SK-N-DZ (cell line): ENCODE measurements at regions not wholly inside any gene's neighbourhood (a gene's known extent, or its start where the extent isn't known, plus 50 kb on each side); places are given as distances from the start of the nearest gene placed in this dataset.
"Not testable (repeated sequence)": the region's sequence is repeated elsewhere in the genome, so short reads cannot be mapped to it uniquely, and the experiment has no call there.

ENCODE experiments used
- DNase-seq: peaks from one replicate; pipeline ENCODE4 v3.0.0-alpha.2; 2015; ENCODE audit warnings: low spot score

DNA sequence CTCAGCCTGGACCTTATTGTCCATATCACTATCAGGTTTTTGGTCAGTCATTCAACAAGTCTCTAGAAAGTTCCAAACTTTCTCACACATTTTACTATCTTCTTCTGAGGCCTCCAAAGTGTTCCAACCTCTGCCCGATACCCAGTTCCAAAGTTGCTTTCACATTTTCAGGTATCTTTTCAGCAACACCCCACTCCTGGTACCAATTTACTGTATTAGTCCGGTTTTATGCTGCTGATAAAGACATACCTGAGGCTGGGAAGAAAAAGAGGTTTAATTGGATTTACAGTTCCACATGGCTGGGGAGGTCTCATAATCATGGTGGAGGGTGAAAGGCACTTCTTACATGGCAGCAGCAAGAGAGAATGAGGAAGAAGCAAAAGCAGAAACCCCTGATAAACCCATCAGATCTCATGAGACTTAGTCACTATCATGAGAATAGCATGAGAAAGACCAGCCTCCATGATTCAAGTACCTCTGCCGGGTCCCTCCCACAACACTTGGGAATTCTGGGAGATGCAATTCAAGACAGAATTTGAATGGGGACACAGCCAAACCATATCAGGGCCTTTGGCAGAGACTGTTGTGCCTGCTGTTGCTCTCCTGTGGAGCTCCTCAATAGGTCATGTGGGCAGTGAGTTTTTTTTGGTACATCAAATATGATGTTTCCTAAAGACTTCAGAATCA, 256.0 kb downstream of the RPLP1 start:
- DNase-seq, result not testable (repeated sequence)

DNA sequence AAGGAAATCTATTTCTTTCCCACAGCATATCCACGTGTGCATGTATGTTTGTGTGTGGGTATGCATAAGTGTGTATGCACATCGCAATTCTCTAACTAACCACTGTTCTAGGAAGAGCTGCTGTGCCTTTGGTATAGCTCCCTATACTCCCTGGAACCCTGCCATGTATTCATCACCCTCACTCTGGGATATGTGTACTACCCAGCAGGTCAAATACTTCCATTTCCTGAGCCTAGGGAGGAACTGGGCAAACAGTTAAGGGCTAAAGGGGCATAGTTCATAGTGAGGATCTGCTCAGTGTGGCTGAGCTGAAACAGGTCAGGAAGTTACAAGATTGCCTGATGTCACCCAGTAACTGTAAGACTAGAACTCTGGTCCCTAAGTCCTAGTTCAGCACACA, 260.4 kb downstream of the RPLP1 start:
- no peak for DNase-seq

DNA sequence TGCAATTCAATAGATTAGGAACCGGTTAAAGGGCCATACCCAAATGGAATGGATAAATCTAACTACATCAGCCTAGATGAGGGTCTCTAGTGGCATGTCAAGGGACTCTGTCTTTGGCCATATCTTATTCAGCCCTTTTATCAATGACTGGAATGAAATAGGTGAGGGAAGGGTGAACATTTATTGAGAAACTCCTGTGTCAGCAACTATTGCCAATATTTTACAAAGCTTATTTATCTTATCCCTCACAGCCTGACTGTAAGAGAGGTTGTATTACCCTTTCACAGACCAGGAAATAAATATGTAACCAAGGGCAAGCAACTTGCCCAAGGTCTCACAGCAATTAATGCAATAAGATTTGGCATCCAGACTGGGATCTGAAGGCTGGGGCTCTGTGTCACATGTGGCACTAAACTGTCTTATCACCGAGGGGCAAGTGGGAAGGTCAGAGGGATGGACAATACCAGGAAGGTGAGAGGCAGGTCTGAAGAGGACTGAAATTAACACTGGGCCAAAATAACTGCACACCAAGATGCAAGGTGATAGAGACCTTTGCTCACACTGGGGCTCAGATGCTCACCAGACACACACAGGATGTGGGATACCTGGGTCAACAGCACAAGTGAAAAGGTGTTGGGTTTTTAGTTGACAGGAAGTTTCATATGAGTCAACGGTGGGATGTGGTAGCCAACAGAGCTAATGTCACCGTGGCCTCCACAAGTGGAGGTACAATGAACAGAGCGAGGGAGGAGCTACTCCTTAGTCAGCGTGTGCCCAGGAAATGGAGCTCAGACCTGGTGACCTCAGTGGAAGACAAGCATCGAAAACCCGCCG, 261.3 kb downstream of the RPLP1 start:
- DNase-seq, result no peak

DNA sequence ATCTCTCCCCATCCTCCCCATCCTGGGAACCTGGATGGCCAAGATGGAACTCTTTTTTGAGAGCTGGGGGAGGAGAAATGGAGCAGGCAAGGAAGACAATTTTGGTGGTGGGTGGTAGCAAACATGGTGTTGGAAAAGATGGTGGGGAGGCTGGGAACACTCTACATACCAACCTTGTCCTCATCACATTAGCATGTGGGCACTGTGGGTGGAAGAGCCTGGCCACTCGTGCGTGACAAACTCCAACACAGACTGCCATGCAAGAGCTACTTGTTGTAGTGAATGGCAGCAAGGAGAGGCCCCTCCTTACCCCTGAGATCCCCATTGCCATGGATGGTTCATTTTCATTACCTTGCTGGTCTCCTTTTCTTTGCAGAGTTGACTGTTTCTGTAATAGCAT, 262.6 kb downstream of the RPLP1 start:
- no peak for DNase-seq

DNA sequence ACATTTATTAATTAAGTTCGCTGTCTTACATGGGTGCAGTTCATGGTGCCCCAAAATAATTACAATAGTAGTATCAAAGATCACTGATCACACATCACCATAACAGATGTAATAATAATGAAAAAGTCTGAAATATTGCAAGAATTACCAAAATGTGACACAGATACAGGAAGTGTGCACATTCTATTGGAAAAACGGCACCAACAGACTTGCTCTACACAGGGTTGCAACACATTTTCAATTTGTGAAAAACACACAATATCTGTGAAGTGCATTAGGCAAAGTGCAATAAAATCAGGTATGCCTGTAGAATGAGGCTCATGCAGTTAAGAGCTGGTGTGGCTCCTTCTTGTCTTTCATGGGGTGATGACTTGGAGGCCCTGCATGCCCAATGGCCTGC, 265.8 kb downstream of the RPLP1 start:
- DNase-seq, result no peak

DNA sequence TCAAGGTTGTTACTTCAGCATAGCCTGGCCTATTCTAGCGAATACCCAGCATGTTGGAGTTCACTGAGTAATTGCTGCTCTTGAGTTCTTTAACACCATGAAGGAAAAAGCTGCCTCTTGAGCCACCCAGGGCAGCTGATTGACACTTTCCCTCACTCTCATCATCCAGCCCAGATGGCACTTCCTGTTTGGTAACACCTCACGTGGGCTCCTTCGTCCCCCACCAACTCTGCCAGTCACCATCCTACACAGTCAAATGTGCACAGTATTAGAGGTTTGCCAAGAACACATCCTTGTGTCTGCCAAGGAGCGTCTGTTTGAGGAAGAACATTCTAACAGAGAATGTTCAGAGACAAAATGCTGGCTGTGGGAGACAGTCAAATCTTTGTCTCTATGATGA, 266.3 kb downstream of the RPLP1 start:
- no peak for DNase-seq

DNA sequence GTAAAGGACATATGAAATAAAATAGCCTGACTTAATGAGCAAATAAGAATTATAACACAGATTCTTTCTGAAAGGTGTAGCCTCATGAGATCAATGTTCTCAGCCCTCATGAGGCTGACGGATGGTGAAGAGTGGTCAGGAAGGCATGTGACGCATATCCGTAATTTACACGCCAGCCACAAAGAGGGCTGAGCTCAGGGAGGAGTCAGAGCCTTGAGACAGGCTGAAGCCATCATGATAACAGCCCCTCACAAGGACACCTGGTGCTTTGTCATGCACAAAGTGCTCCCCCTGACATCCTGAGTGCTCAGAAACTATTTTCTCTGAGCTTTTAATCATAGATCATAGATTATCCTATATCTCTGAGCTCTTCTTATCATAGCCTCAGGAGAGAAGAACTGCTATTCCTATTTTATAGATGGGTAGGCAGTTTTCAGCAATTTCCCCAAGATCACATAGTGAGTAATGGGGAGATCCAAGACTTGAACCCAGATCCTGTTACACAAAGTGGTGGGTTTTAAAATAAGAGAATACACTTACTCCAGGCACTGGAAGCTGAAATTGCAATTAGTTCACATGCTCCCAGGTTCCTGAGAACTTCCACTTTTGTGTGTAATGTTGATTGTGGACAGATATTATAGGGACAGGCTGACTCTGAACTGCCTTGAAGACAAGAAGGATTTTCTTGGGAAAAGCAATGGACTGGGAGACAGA, 267.1 kb downstream of the RPLP1 start:
- DNase-seq, result no peak

DNA sequence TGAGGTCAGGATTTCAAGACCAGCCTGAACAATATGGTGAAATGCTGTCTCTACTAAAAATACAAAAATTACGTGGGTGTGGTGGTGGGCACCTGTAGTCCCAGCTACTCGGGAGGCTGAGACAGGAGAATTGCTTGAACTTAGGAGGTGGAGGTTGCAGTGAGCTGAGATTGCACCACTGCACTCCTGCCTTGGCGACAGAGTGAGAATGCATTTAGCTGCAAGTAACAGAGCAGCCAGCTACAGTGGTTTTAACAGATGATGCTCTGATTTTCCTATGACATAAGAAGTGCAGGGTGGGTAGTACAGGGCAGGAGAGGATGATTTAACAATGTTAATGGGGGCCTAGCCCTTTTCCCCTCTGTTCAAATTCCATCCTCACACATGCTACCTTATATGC, 267.9 kb downstream of the RPLP1 start:
- DNase-seq, result no peak

DNA sequence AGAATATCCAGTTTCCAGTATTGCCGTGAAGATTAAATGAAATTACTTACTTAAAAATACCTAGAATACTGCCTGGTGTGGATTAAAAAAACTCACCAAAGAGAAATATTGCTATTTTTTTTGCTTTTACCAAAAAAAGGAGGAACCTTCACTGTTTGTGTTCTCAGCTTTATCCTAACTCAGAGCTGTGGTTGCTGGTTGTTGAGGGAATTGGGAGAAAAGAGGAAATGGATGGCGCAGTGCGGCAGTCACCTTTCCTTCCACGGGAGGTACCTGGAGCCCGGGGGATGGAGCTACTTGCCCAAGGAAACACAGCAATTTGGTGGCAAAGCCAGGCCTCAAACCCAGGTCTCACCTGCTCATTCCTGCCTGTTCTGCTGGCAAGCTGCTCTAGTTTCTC, 270.3 kb downstream of the RPLP1 start:
- no peak for DNase-seq

DNA sequence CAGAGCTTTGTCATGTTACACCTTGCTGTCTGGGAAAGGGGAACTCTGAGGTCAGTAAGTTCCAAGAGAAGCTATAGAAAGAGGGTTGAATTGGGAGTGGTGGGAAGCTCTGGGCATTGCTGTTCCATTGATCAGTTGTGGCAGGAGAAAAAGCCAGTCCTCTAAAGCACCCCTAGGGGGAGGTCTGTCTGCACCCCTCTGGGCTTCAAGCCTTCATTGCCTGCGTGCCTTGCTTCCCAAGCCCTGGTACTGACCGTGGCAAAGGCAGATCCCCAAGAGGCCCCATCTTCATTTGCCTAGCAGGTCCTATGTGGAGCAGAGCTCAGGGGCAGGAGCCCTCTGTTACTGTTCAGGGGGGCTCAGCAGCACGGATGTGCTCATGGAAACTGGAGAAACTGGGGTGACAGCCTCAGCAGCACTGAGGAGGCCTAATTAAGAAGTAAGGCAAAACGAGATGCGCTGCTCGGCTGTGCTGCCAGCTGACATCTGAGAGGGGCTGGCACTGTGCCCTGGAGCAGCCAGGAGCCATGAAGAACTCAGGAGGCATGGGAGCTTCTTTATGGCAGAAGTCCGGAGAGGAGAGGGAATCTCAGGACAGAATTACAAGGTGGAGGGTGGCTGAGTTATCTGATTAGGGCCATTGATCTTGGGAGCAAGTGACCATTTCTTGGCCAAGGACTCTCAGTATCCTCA, 270.9 kb downstream of the RPLP1 start:
- no peak for DNase-seq

DNA sequence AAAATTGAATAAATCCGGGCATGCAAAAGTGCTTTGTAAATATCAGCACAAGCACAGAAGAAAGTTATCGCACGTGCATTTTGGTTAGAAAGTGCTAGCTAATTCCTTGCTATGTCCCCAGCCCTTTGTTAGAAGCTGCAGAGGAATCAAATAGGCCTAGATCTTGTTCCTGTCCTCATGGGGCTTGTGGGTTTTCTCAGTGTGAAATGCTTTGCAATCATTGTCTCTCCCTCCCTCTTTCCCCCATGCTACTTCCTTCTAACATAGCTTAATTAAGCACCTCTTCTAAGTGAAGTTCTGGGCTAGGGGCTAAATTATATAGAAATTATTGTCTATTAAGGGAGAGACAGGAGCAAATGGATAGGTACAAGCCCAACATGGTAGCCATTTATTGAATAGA, 271.7 kb downstream of the RPLP1 start:
- no peak for DNase-seq

DNA sequence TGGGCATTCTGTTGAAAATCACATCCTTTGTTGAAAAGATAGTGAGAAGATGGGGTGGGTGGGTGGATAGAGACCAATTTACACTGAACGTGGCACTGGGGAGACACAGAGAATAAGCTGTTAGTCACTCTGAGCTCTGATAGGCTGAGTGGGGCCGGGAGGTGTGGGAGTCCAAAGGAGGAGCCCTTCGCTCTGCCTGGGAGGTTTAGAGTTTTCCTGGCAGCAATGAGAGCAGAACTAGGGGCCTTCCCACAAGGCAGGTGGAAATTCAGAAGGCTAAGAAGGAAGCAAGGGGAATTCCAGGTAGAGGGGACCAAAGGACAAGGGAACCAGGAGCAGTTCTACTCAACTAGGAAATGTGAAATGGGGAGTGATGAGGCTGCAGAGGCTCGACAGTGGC, 272.7 kb downstream of the RPLP1 start:
- DNase-seq, result no peak

DNA sequence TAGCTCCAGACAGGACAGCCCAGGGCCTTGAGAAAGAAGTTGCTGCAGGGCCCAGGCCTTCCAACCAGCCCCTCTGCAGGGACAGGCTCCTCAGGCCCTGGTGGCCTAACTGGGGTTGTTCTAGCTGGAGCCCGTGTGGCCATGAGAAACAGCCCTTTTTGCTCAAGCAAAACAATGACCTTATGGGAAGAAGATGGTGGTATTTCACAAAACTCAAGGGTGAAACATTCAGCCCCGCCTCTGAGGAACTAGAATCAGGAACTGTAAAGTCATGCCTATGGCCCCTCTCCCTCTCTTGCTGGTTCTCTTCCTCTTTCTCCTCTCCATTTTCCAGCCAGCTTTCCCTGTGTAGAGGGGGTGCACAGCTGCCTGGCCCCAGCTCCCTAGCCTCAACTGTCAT, 273.3 kb downstream of the RPLP1 start:
- no peak for DNase-seq

DNA sequence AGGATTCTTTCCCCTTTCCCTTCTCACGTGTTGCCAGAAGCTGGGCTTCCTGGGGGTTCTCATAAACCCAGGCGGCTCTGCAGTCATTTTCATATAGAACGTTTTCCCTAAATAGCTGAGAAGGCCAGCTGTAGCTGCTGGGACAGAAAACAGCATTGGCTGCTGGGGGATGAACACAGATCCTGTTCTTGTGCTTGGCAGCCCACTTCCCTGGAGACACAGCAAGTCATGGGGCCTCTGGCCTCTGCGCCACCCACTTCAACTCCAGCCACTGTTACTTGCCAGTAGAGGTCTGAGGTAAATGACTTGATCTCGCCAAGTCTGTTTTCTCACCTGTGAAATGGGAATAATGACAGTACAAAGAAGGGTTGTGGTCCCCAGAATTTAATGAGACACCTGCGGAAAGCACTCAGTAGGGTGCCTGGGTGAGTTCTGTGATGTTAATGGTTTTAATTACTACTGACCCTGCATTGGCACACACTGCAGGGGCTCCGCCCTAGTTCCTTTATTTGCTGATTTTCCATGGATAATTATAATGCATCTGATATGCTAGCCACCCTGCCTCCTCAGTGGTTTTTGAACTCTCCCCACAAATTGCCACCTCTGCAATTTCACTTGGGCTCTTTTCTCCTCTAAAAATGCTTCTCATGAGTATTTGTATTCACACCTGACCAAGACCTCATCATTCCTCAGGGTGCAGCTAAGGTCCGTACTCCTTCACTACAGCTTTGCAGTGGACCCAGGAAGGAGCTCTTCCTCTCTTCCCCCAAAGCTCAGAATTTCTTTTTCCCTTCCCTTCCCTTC, 274.7 kb downstream of the RPLP1 start:
- DNase-seq, result no peak

DNA sequence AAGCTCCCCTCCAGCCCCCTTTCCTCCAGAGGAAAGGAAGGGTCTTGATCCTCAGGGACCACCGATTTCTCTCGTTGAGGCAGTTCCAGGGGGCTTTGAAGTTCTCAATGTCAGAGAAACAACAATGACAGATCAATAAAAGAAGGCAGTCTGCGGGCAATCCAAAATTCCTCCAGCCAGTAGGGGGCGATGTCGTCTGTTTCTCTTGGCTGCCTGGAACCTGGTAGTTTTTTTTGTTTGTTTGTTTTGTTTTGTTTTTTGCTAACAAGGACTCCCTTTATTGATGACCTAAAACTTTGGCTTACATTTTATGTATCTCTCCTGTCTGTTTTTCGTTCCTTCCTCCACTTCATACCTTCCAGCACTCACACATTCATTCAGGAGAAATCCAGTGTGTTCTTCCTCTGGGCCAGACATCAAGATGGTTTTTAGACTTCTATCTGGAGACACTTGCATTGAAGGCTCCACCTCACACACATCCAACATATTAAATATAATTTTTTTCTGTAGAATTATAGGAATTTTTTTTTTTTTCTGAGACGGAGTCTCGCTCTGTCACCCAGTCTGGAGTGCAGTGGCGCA, 276.6 kb downstream of the RPLP1 start:
- DNase-seq, result no peak

DNA sequence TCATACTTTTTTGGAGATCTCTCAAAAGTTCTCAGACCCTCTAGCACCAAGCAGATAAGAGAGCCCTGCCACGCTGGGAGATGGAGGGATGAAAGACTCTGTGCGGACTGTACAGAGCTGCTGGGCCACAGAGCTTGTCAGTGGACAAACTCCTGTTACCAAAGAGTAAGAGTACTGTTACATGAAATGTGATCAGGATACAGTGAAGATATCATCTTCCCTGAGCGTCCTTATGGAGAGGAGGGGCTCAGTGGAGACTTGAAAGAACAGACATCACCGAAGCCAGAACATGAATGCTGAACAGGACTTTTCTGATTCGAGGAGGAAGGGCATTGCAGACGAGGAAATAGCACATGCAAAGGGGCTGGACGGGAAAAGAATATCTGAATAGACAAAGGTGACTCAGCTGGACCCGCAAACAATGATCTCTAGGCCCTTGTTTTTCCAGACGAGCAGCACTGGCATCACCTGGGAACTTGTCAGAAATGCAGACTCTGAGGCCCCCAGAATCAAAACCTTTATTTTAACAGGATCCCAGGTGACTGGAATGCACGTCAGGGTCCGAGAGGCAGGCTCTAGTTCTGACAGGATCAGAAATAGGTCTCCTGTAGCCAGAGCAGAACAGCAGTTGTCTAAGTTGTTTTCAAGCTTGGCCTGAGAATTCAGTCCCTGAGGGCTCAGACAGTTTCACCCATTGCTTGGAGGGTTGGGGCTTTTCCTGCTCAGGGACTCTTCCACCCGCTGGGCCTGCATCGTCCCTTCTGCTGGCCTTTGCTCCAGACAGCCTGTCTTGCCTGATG, 277.9 kb downstream of the RPLP1 start:
- DNase-seq, result peak; percentile 72

DNA sequence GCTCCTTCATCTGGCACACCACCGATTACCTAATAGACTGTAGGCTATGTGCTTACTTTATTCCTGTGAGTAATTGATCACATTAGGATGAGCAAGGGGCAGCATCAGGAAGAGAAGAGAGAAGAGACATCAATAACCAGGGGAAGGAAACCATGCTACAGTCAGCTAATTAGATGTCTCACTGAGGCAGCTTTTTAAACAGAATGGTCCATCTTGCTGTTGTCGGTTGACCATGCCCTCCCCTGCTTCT, 278.4 kb downstream of the RPLP1 start:
- no peak for DNase-seq

DNA sequence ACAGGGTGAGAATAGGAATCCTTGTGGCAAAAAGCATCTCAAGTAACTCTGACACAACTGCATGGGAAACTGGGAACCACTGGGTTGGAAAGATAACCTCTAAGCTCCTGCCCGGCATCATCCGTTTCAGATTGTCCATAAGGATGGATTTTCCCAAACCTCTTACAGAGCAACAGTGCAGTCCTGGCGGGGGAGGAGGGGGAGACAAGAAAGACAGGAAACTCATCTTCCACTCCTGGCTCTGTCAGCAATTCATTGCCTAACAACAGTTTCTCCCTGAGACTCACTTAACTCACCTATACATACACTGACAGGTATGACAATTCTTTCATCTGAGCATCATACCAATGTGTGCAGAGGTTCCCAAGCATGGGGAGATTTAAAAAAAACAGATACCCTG, 279.0 kb downstream of the RPLP1 start:
- no peak for DNase-seq

DNA sequence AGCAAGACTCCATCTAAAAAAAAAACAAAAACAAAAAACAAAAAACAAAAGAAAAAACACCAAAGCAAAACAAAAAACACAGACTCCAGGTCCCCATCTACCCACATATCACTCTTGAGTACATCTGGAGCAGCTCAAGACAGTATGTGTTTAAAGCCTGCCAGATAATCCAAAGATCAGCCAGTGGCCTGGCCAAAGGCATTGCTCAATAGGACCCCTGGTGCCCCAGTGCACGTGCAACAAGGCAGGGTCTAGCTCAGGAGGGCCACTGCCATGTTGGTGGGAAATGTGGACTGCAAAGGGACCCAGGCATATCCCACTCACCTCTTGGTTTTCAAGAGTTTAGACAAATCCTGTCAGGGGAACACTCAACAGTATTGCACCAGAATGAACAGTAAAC, 279.5 kb downstream of the RPLP1 start:
- no peak for DNase-seq

DNA sequence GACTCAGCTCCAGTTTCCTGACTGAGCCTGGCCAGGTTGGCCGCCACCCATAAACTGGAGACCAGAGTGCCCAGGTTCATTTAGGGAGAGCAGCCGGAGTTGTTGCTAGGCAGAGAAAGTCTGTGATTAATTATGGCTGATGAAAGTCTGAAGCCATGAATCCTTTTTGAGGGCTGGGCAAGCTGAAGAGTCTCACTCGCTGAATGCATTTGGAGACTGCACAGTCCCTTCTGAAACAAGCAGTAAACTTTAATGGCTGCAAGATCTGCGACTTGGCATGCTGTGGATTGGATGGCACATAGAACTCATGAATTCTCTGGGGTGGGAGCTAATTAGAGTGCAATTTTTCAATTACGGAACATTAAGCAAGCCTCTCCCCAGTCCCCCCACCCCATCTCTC, 282.1 kb downstream of the RPLP1 start:
- DNase-seq, result no peak
